ENCODE measurements at regions not wholly inside any gene's neighbourhood (a gene's known extent, or its start where the extent isn't known, plus 50 kb on each side); places are given as distances from the start of the nearest gene placed in this dataset.

DNA sequence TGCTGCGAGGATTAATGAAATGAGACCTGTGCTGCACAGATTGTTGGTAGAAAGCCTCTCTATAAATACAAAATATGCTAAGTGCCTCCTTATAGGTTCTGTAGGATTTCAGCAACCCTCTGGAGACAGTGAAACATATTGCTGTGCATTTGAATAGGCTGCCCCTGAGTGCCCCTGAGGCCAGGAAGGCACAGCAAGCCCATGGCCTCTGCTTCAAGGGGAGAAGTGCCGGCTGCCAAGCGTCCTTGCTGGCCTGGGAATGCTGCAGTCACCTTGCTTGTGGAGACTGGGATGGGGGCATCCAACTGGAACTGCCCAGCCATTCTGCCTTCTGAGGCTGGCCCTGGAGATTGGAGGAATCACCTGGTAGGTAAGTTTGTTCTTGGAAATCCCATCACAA lies 397.2 kb upstream of the SMIM21 start:
- no peaks in the 10 kb centered on the region for H3K36me3 Mint-ChIP-seq (ENCODE audit: insufficient read depth)
- DNase-seq (no peak), ATAC-seq (no peak)
- H3K4me1 Mint-ChIP-seq (ENCODE audit: low read depth) = no peaks in the 10 kb centered on the region
- no peak overlapping the region for H3K4me3 Mint-ChIP-seq
- H3K9me3 Mint-ChIP-seq = no peaks in the 10 kb centered on the region
- H3K27me3 Mint-ChIP-seq (ENCODE audit: low read depth) = peaks cover 4% of the 10 kb centered on the region

GRCh38 chr18:75823471-75823870 lies 396.0 kb upstream of the SMIM21 start:
- no peaks in the 10 kb centered on the region for H3K36me3 Mint-ChIP-seq (ENCODE audit: insufficient read depth)
- ATAC-seq (no peak), DNase-seq (no peak)
- no peak overlapping the region for H3K4me3 Mint-ChIP-seq
- H3K9me3 Mint-ChIP-seq = no peaks in the 10 kb centered on the region
- no peaks in the 10 kb centered on the region for H3K4me1 Mint-ChIP-seq (ENCODE audit: low read depth)
- peaks cover 4% of the 10 kb centered on the region for H3K27me3 Mint-ChIP-seq (ENCODE audit: low read depth)

- H3K36me3 Mint-ChIP-seq (ENCODE audit: insufficient read depth) = no peaks in the 10 kb centered on the region
- no peak overlapping the region for H3K4me3 Mint-ChIP-seq
- no peaks in the 10 kb centered on the region for H3K9me3 Mint-ChIP-seq
- DNase-seq = no peak
- ATAC-seq = no peak
- H3K4me1 Mint-ChIP-seq (ENCODE audit: low read depth) = no peaks in the 10 kb centered on the region
- no peaks in the 10 kb centered on the region for H3K27me3 Mint-ChIP-seq (ENCODE audit: low read depth)
Observed at GRCh38 chr18:75818383-75818782, 390.9 kb upstream of the SMIM21 start.

DNA sequence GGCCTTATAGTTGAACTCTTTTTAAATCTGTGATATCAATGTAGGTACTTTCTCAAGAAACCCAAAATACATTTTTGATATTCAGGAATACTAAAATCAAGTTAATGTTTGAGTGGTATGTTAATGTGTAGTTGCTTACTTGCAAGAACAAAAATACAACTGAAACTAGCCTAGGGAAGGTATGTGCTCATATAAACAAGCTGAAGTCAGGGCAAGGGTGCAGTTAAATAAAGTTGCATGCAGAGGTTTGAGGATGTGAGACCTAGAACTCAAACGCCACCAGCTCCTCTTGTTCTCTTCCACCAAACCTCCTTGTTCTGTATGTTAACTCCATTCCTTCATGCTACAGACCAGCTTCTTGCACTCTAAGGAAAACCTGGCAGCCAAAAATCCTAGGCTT lies 388.3 kb upstream of the SMIM21 start:
- H3K36me3 Mint-ChIP-seq (ENCODE audit: insufficient read depth) = no peaks in the 10 kb centered on the region
- H3K9me3 Mint-ChIP-seq = no peaks in the 10 kb centered on the region
- no peaks in the 10 kb centered on the region for H3K4me1 Mint-ChIP-seq (ENCODE audit: low read depth)
- DNase-seq (no peak), ATAC-seq (no peak)
- no peaks in the 10 kb centered on the region for H3K27me3 Mint-ChIP-seq (ENCODE audit: low read depth)
- no peak overlapping the region for H3K4me3 Mint-ChIP-seq

DNA sequence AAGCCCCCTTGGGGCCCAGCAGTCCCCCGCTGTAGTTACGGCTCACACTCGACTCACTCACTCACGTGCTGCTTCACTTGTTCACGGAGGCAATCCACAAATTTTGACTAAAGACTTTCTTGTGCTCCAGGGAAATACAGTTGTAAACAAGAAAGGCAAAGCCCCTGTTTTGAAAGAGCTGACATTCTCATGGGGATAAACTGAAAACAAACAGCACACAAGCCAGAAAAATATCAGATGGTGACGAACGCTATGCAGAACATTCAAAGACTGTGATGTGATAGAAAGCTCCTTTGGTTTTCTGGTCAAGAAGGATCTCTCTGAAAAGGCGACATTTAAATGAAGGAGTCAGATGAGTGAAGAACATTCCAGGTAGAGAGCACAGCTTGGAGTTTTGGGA lies 385.3 kb upstream of the SMIM21 start:
- Mint-ChIP-seq H3K4me1 (ENCODE audit: low read depth) (no peaks in the 10 kb centered on the region), H3K27me3 (ENCODE audit: low read depth) (peaks cover 2% of the 10 kb centered on the region), H3K4me3 (no peak overlapping the region), H3K36me3 (ENCODE audit: insufficient read depth) (no peaks in the 10 kb centered on the region), H3K9me3 (no peaks in the 10 kb centered on the region)
- ATAC-seq (no peak), DNase-seq (no peak)

DNA sequence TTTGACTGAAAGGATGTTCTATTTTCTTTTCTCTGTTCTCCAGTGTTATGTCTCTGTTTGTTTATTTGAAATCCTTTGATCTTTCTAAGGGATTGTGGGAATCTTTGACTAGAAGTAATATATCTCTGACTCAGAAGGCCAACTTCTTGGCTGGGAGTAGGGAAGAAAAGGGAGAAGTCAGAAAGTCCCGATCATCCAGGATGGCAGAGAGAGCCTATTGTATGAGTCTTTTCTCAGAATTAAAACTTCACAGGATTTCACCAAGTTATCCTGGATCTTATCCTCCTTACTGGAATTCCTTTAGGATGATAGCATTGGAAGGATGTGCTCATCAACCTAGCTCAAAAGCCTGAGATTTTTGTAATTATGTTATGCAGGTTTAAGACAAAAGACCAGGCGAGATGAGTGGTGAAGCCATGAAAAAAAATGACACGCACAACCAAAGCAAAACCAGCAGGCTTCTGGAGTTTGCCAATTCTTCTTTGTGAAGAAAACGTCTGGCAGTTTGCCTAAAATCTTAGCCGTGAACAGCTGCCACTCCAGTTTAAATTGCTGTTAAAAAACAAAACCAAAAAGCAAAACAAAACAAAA lies 383.6 kb upstream of the SMIM21 start:
- ATAC-seq = no peak
- Mint-ChIP-seq H3K4me1 (ENCODE audit: low read depth) (no peaks in the 10 kb centered on the region), H3K36me3 (ENCODE audit: insufficient read depth) (no peaks in the 10 kb centered on the region), H3K9me3 (no peaks in the 10 kb centered on the region), H3K27me3 (ENCODE audit: low read depth) (peaks cover 2% of the 10 kb centered on the region), H3K4me3 (no peak overlapping the region)
- DNase-seq = no peak

- Mint-ChIP-seq H3K4me3 (no peak overlapping the region), H3K36me3 (ENCODE audit: insufficient read depth) (no peaks in the 10 kb centered on the region), H3K27me3 (ENCODE audit: low read depth) (peaks cover 2% of the 10 kb centered on the region), H3K9me3 (no peaks in the 10 kb centered on the region), H3K4me1 (ENCODE audit: low read depth) (no peaks in the 10 kb centered on the region)
- ATAC-seq (no peak), DNase-seq (no peak)
Observed at GRCh38 chr18:75810516-75810915, 383.0 kb upstream of the SMIM21 start.

DNA sequence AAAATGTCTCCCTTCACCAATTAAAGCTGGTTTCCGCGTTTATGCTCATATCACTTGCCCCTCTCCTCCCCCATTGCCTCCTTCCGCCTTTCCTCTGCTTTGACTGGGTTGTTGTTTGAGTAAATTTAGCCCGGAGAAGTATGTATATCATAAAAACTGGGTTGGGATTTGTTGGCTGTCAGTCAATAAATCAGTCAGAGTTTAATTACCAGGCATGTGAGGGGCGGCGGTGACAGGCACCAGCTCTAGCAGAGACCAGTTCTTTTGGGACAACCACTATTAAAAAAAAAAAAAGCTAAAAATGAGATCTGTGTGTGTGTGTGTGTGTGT lies 382.4 kb upstream of the SMIM21 start:
- Mint-ChIP-seq H3K36me3 (ENCODE audit: insufficient read depth) (no peaks in the 10 kb centered on the region), H3K4me1 (ENCODE audit: low read depth) (no peaks in the 10 kb centered on the region), H3K4me3 (no peak overlapping the region), H3K9me3 (no peaks in the 10 kb centered on the region), H3K27me3 (ENCODE audit: low read depth) (peaks cover 2% of the 10 kb centered on the region)
- DNase-seq (no peak), ATAC-seq (no peak)

GRCh38 chr18:75809151-75809925 lies 381.8 kb upstream of the SMIM21 start:
- Mint-ChIP-seq H3K4me1 (ENCODE audit: low read depth) (no peaks in the 10 kb centered on the region), H3K27me3 (ENCODE audit: low read depth) (peaks cover 2% of the 10 kb centered on the region), H3K9me3 (no peaks in the 10 kb centered on the region), H3K4me3 (no peak overlapping the region), H3K36me3 (ENCODE audit: insufficient read depth) (no peaks in the 10 kb centered on the region)
- no peak for DNase-seq
- ATAC-seq = no peak

DNA sequence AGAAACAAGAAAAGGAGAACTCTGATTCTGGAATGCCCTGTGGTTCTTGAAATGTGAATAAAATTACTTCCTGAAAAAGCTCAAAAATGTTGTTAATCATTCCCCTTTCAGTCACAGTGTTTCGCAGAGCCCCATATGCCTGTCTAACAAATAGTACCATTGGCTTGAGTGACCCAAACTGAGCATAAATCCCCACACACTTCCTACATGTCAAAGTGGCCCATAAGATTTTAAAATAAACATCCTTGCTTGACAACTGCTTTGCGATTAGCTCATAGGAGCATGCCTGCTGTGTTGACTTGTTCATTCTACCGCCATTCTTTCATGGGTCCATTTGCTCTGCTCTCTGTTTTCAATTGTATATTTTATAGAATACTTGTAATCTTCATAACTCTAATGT lies 377.8 kb upstream of the SMIM21 start:
- DNase-seq (no peak), ATAC-seq (no peak)
- Mint-ChIP-seq H3K4me3 (no peak overlapping the region), H3K9me3 (no peaks in the 10 kb centered on the region), H3K27me3 (ENCODE audit: low read depth) (peaks cover 6% of the 10 kb centered on the region), H3K4me1 (ENCODE audit: low read depth) (no peaks in the 10 kb centered on the region), H3K36me3 (ENCODE audit: insufficient read depth) (no peaks in the 10 kb centered on the region)

DNA sequence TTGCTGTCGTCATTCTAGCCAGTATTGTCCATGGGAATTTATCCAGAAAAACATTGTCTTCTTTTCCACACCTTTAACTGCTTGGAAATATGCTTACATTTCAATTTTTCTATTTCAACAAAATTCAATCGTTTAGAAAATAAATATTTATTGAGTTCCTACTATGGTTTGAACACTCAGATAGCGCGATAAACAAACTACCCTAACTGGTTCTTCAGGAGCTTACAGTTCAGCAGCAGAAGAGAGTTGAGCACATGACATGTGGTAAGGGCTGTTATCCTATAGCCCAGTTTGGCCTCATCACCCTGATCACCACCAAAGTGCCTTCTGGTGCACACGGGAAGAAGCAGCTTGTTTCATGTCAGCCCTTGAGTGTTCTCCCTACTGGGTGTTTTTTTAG lies 375.2 kb upstream of the SMIM21 start:
- no peak for ATAC-seq
- Mint-ChIP-seq H3K4me1 (ENCODE audit: low read depth) (no peaks in the 10 kb centered on the region), H3K36me3 (ENCODE audit: insufficient read depth) (no peaks in the 10 kb centered on the region), H3K9me3 (no peaks in the 10 kb centered on the region), H3K27me3 (ENCODE audit: low read depth) (peaks cover 6% of the 10 kb centered on the region), H3K4me3 (no peak overlapping the region)
- no peak for DNase-seq

- H3K36me3 Mint-ChIP-seq (ENCODE audit: insufficient read depth) = no peaks in the 10 kb centered on the region
- H3K9me3 Mint-ChIP-seq = peaks cover 3% of the 10 kb centered on the region
- H3K4me3 Mint-ChIP-seq = no peak overlapping the region
- peaks cover 10% of the 10 kb centered on the region for H3K27me3 Mint-ChIP-seq (ENCODE audit: low read depth)
- ATAC-seq (no peak), DNase-seq (no peak)
- no peaks in the 10 kb centered on the region for H3K4me1 Mint-ChIP-seq (ENCODE audit: low read depth)
Observed at GRCh38 chr18:75801178-75801577, 373.7 kb upstream of the SMIM21 start.

GRCh38 chr18:75800331-75800648 lies 372.8 kb upstream of the SMIM21 start:
- H3K36me3 Mint-ChIP-seq (ENCODE audit: insufficient read depth) = no peaks in the 10 kb centered on the region
- H3K9me3 Mint-ChIP-seq = peaks cover 6% of the 10 kb centered on the region
- H3K4me1 Mint-ChIP-seq (ENCODE audit: low read depth) = no peaks in the 10 kb centered on the region
- H3K4me3 Mint-ChIP-seq = no peak overlapping the region
- ATAC-seq = no peak
- DNase-seq = no peak
- H3K27me3 Mint-ChIP-seq (ENCODE audit: low read depth) = peaks cover 10% of the 10 kb centered on the region

GRCh38 chr18:75799449-75800330 lies 372.2 kb upstream of the SMIM21 start:
- no peak for ATAC-seq
- Mint-ChIP-seq H3K4me3 (no peak overlapping the region), H3K36me3 (ENCODE audit: insufficient read depth) (no peaks in the 10 kb centered on the region), H3K4me1 (ENCODE audit: low read depth) (no peaks in the 10 kb centered on the region), H3K9me3 (peaks cover 6% of the 10 kb centered on the region), H3K27me3 (ENCODE audit: low read depth) (peaks cover 10% of the 10 kb centered on the region)
- DNase-seq = no peak

DNA sequence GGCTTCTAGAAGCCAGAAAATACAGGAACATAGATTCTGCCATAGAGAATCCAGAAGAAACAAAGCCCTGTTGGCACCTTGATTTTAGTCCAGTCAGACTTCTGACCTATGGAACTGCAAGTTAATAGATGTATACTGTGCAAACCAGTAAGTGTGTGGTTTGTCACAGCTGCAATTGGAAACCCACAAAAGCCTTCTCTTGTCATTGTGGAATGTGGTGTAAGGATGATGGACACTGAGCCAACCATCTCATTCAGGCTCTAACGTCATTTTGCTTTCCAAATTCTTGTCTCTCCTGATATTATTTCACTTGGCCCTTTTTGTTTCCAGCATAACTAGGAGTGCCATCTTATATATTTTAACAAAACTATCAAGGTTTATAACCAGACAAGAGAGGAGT lies 369.5 kb upstream of the SMIM21 start:
- peaks cover 13% of the 10 kb centered on the region for H3K9me3 Mint-ChIP-seq
- ATAC-seq (no peak), DNase-seq (no peak)
- H3K4me1 Mint-ChIP-seq (ENCODE audit: low read depth) = no peaks in the 10 kb centered on the region
- no peaks in the 10 kb centered on the region for H3K36me3 Mint-ChIP-seq (ENCODE audit: insufficient read depth)
- no peak overlapping the region for H3K4me3 Mint-ChIP-seq
- H3K27me3 Mint-ChIP-seq (ENCODE audit: low read depth) = peaks cover 10% of the 10 kb centered on the region

Measured in activated T-cell treated with anti-CD3 and anti-CD28 coated beads, Interleukin-2, amount 50 U/mL, for 4 hours (primary cell).